Sigmoid colon (tissue), 6 donors: ENCODE measurements at regions not wholly inside any gene's neighbourhood (a gene's known extent, or its start where the extent isn't known, plus 50 kb on each side); places are given as distances from the start of the nearest gene placed in this dataset.

Experiments
- DNase-seq: peaks from one replicate; pipeline ENCODE4 v3.0.0-alpha.2; 2019
- H3K27ac ChIP-seq, 4 donors: fragments of 200-600 bp; sonication (generic); one replicate each; pipeline ENCODE4 v1.5.1; 2016 to 2019; ENCODE audit warnings: mild to moderate bottlenecking in 1 of 4
- H3K27me3 ChIP-seq, 3 donors: fragments of 200-600 bp; sonication (generic); one replicate each; pipeline ENCODE4 v1.5.1; 2019; ENCODE audit warnings: mild to moderate bottlenecking in 1 of 3
- H3K36me3 ChIP-seq, 4 donors: fragments of 200-600 bp; sonication (generic); one replicate each; pipeline ENCODE4 v1.5.1; 2016 to 2019
- H3K4me1 ChIP-seq, 4 donors: fragments of 200-600 bp; sonication (generic); one replicate each; pipeline ENCODE4 v1.5.1; 2017 to 2019
- H3K4me3 ChIP-seq, 4 donors: fragments of 200-600 bp; sonication (generic); one replicate each; pipeline ENCODE4 v1.5.1; 2017 to 2019; ENCODE audit warnings: mild to moderate bottlenecking in 2 of 4, moderate library complexity in 1 of 4
- H3K9me3 ChIP-seq, 4 donors: fragments of 200-600 bp in 3 of 4; sonication (generic) in 3 of 4; one replicate each; pipeline versions ENCODE4 v1.5.1 to v1.6.1; 2013 to 2019
- CTCF ChIP-seq, 4 experiments: fragments of 450-650 bp in 3 of 4; fragments of 200-600 bp in 1 of 4; IDR thresholded peaks; one replicate each; pipeline ENCODE4 v1.5.1; 2016 to 2019; ENCODE audit warnings: antibody characterized with exemption in 4 of 4, mild to moderate bottlenecking in 3 of 4, moderate library complexity in 2 of 4
- EP300 ChIP-seq, 4 donors: sonication (generic); formaldehyde crosslinking; IDR thresholded peaks; one replicate each; pipeline ENCODE4 v1.6.1; 2017; ENCODE audit warnings: antibody characterized with exemption in 4 of 4
- POLR2A ChIP-seq, 2 donors: fragments of 450-650 bp; IDR thresholded peaks; one replicate each; pipeline ENCODE4 v1.6.1; 2016; ENCODE audit warnings: antibody characterized with exemption in 2 of 2, mild to moderate bottlenecking in 2 of 2, moderate library complexity in 2 of 2
- POLR2AphosphoS5 ChIP-seq, 4 donors: sonication (generic); formaldehyde crosslinking; IDR thresholded peaks; one replicate each; pipeline ENCODE4 v1.6.1; 2017; ENCODE audit warnings: antibody characterized with exemption in 4 of 4
- WGBS, 2 donors: extraction: QIAGEN DNeasy Blood & Tissue Kit; methylation state at CpG; one replicate each; pipeline ENCODE4 v1.1.7; 2013; 5-methylcytosine and 5-hydroxymethylcytosine counted together
- intact Hi-C: fragments of 100-400 bp; cut with DNase I; formaldehyde crosslinking; loops from one replicate; pipeline ENCODE4 v1.15.1; 2023
- donor health status: healthy with polysubstance abuse.
- donor health status: healthy.

GRCh38 chr1:194537521-194537920 is 1351.1 kb upstream of the B3GALT2 start:
- intact Hi-C loops: no loop called here
- H3K4me1 ChIP-seq: no peaks in the 10 kb centered on the region
- TF ChIP-seq POLR2A (IDR thresholded peaks at IDR 0.05) (no peak), POLR2AphosphoS5 (IDR thresholded peaks at IDR 0.05) (no peak), CTCF (IDR thresholded peaks at IDR 0.05) (no peak), EP300 (IDR thresholded peaks at IDR 0.05) (no peak)
- no peak overlapping the region for H3K4me3 ChIP-seq
- no peaks in the 10 kb centered on the region for H3K27me3 ChIP-seq
- no peaks in the 10 kb centered on the region for H3K36me3 ChIP-seq
- H3K27ac ChIP-seq: no peak overlapping the region
- no peaks in the 10 kb centered on the region for H3K9me3 ChIP-seq
- DNase-seq: no peak

- Histone ChIP-seq H3K4me3 (no peak overlapping the region), H3K27ac (no peak overlapping the region), H3K9me3 (no peaks in the 10 kb centered on the region), H3K4me1 (no peaks in the 10 kb centered on the region), H3K27me3 (no peaks in the 10 kb centered on the region), H3K36me3 (no peaks in the 10 kb centered on the region)
- DNase-seq: no peak
- 33 to 56% methylated on average over 6 of the region's 6 CpGs for WGBS, 2 donors
- TF ChIP-seq POLR2AphosphoS5 (IDR thresholded peaks at IDR 0.05): no peak
- TF ChIP-seq POLR2A (IDR thresholded peaks at IDR 0.05): no peak
- TF ChIP-seq CTCF (IDR thresholded peaks at IDR 0.05): no peak
- TF ChIP-seq EP300 (IDR thresholded peaks at IDR 0.05): no peak
- intact Hi-C loops: no loop called here
These were observed 1349.0 kb upstream of the B3GALT2 start for GRCh38 chr1:194535369-194535768.

DNA sequence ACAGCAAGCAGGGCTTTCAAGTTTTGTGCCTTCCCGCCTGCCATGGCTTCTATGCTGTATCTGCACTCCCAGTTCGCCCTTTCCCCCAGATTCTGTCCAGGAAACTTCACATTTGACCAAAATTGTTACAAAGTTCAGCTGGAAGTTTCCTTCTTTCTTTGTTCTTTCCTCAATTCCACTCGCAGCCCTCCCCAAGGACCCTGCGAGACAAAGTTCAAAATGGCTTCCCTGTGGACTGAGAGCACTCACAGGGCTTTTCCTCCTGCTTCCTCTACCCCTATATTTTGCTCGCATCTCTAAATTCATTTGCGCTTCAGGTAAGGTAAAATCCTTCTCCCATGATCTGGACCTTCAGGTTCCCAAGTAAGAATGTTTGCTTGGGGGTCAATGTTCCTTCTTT is 1348.4 kb upstream of the B3GALT2 start:
- Histone ChIP-seq H3K36me3 (no peaks in the 10 kb centered on the region), H3K27ac (no peak overlapping the region), H3K9me3 (no peaks in the 10 kb centered on the region), H3K27me3 (no peaks in the 10 kb centered on the region), H3K4me1 (no peaks in the 10 kb centered on the region), H3K4me3 (no peak overlapping the region)
- WGBS, 2 donors: 75 to 76% methylated on average over 6 of the region's 6 CpGs
- TF ChIP-seq POLR2A (IDR thresholded peaks at IDR 0.05) (no peak), EP300 (IDR thresholded peaks at IDR 0.05) (no peak), CTCF (IDR thresholded peaks at IDR 0.05) (no peak), POLR2AphosphoS5 (IDR thresholded peaks at IDR 0.05) (no peak)
- intact Hi-C loops: no loop called here
- no peak for DNase-seq

- TF ChIP-seq POLR2A (IDR thresholded peaks at IDR 0.05) (no peak), EP300 (IDR thresholded peaks at IDR 0.05) (no peak), CTCF (IDR thresholded peaks at IDR 0.05) (no peak), POLR2AphosphoS5 (IDR thresholded peaks at IDR 0.05) (no peak)
- no peaks in the 10 kb centered on the region for H3K36me3 ChIP-seq
- intact Hi-C loops: no loop called here
- no peak overlapping the region for H3K4me3 ChIP-seq
- H3K4me1 ChIP-seq: no peaks in the 10 kb centered on the region
- 73 to 83% methylated on average over 2 of the region's 2 CpGs for WGBS, 2 donors
- no peak overlapping the region for H3K27ac ChIP-seq
- H3K27me3 ChIP-seq: no peaks in the 10 kb centered on the region
- no peaks in the 10 kb centered on the region for H3K9me3 ChIP-seq
- DNase-seq: no peak
These were observed 1347.2 kb upstream of the B3GALT2 start for GRCh38 chr1:194533641-194534040.

- TF ChIP-seq EP300 (IDR thresholded peaks at IDR 0.05): no peak
- no peak for TF ChIP-seq POLR2AphosphoS5 (IDR thresholded peaks at IDR 0.05)
- no peak for TF ChIP-seq CTCF (IDR thresholded peaks at IDR 0.05)
- no peak for TF ChIP-seq POLR2A (IDR thresholded peaks at IDR 0.05)
- no peak for DNase-seq
- H3K4me3 ChIP-seq: no peak overlapping the region
- H3K9me3 ChIP-seq: no peaks in the 10 kb centered on the region
- no peaks in the 10 kb centered on the region for H3K27me3 ChIP-seq
- WGBS, 2 donors: 58 to 66% methylated on average over 3 of the region's 3 CpGs
- intact Hi-C loops: no loop called here
- no peaks in the 10 kb centered on the region for H3K36me3 ChIP-seq
- no peak overlapping the region for H3K27ac ChIP-seq
- H3K4me1 ChIP-seq: peaks cover 0 to 8% (median 3%) of the 10 kb centered on the region in 4 donors
These were observed 1331.2 kb upstream of the B3GALT2 start for GRCh38 chr1:194517567-194517966.
